Endothelial cell of umbilical vein (primary cell): ENCODE measurements at regions not wholly inside any gene's neighbourhood (a gene's known extent, or its start where the extent isn't known, plus 50 kb on each side); places are given as distances from the start of the nearest gene placed in this dataset.

Experiments used
- BruUV-seq: library from RNA; stranded (reverse); fragments of 400-500 nt; replicated peaks from 2 replicates; lab custom pipeline; 2021; lab: Mats Ljungman, UMichigan
- CTCF ChIA-PET: fragments of 300-600, 350-600 bp; sonication (Branson Sonifier 250); formaldehyde crosslinking; loops from one replicate; lab custom pipeline; 2021; ENCODE audit warnings: antibody characterized with exemption, inconsistent platforms; lab: Charles Lee
- POLR2A ChIA-PET: fragments of 300-600, 350-600 bp; sonication (Branson Sonifier 250); formaldehyde crosslinking; loops from one replicate; lab custom pipeline; 2021; ENCODE audit warnings: antibody characterized with exemption, inconsistent platforms; lab: Charles Lee
- DNase-seq: peaks from one replicate; pipeline ENCODE4 v3.0.0-alpha.2; 2011; ENCODE audit warnings: low read depth, low spot score
- FAIRE-seq: peaks from 2 replicates; lab custom pipeline; 2011; peaks lifted over from hg19 to GRCh38; lab: Jason Lieb, UNC
- H2AFZ ChIP-seq: 2 replicates; pipeline ENCODE4 v1.6.0; 2012; ENCODE audit warnings: low read depth, low read length, control low read depth, inconsistent platforms
- H3K27ac ChIP-seq: 2 replicates; pipeline ENCODE4 v1.5.1; 2011; ENCODE audit warnings: low read depth, mild to moderate bottlenecking, control low read depth, low read length, moderate library complexity; ENCODE audit not compliant: insufficient read depth
- H3K27me3 ChIP-seq, 2 experiments: 2 replicates each; pipeline versions ENCODE4 v1.6.0 to v1.6.1; 2011; ENCODE audit warnings: low read length in 2 of 2, mixed read lengths in 1 of 2; ENCODE audit not compliant: control insufficient read depth in 2 of 2, insufficient read depth in 2 of 2
- H3K36me3 ChIP-seq, 2 experiments: 2 replicates in 1 of 2; 3 replicates in 1 of 2; pipeline ENCODE4 v1.5.1; 2011; ENCODE audit warnings: low read length in 2 of 2, mild to moderate bottlenecking in 1 of 2, moderate library complexity in 1 of 2; ENCODE audit not compliant: control insufficient read depth in 2 of 2, insufficient read depth in 2 of 2; ENCODE audit errors: extremely low read depth in 1 of 2
- H3K4me1 ChIP-seq: 3 replicates; pipeline ENCODE4 v1.5.1; 2011; ENCODE audit warnings: mild to moderate bottlenecking, low read length; ENCODE audit not compliant: control insufficient read depth, insufficient read depth; ENCODE audit errors: extremely low read depth
- H3K4me2 ChIP-seq: 2 replicates; pipeline ENCODE4 v1.6.1; 2011; ENCODE audit warnings: low read length, control low read depth, mixed read lengths; ENCODE audit not compliant: insufficient read depth
- H3K4me3 ChIP-seq, 3 experiments: fragments of 200-600 bp in 1 of 3; sonication (generic), shearing (Covaris generic) in 1 of 3; replicated peaks in 1 of 3; 2 replicates each; pipeline ENCODE4 v1.5.1; 2011 to 2016; ENCODE audit warnings: control low read depth in 3 of 3, low read length in 3 of 3, mild to moderate bottlenecking in 2 of 3, inconsistent platforms in 1 of 3, low read depth in 1 of 3, moderate library complexity in 1 of 3; ENCODE audit not compliant: insufficient read depth in 1 of 3
- H3K79me2 ChIP-seq: 2 replicates; pipeline ENCODE4 v1.6.0; 2012; ENCODE audit warnings: low read length, inconsistent platforms; ENCODE audit not compliant: control insufficient read depth, insufficient read depth
- H3K9ac ChIP-seq: replicated peaks from 2 replicates; pipeline ENCODE3; 2011; ENCODE audit warnings: low read length, control low read depth; ENCODE audit not compliant: insufficient read depth; ENCODE audit errors: extremely low read depth
- H3K9me1 ChIP-seq: replicated peaks from 3 replicates; pipeline ENCODE4 v1.6.0; 2011; ENCODE audit warnings: mild to moderate bottlenecking, low read length; ENCODE audit not compliant: control insufficient read depth, insufficient read depth; ENCODE audit errors: extremely low read depth
- H3K9me3 ChIP-seq: replicated peaks from 2 replicates; pipeline ENCODE4 v1.5.1; 2012; ENCODE audit warnings: low read length, inconsistent platforms; ENCODE audit not compliant: control insufficient read depth, insufficient read depth
- H4K20me1 ChIP-seq: replicated peaks from 2 replicates; pipeline ENCODE3; 2011; ENCODE audit warnings: mild to moderate bottlenecking, low read length; ENCODE audit not compliant: control insufficient read depth, insufficient read depth; ENCODE audit errors: extremely low read depth
- EZH2 ChIP-seq: IDR thresholded peaks from 2 replicates; pipeline ENCODE4 v1.6.1; 2012; ENCODE audit warnings: borderline replicate concordance, low read depth, mild to moderate bottlenecking, moderate library complexity, low read length, inconsistent platforms; ENCODE audit not compliant: severe bottlenecking
- FOS ChIP-seq: IDR thresholded peaks from 2 replicates; pipeline ENCODE4 v1.6.1; 2011; ENCODE audit warnings: mild to moderate bottlenecking, low read length, moderate library complexity, borderline replicate concordance; ENCODE audit not compliant: insufficient read depth
- GATA2 ChIP-seq: IDR thresholded peaks from 2 replicates; pipeline ENCODE4 v1.7.0; 2011; ENCODE audit warnings: low read depth, mild to moderate bottlenecking, moderate library complexity, mixed read lengths, low read length; ENCODE audit not compliant: insufficient read length, insufficient read depth
- JUN ChIP-seq: IDR thresholded peaks from 2 replicates; pipeline ENCODE4 v1.6.1; 2011; ENCODE audit warnings: borderline replicate concordance, low read depth; ENCODE audit not compliant: insufficient read length, insufficient read depth
- MYC ChIP-seq: IDR thresholded peaks from one replicate; pipeline ENCODE4 v1.6.1; 2011; ENCODE audit warnings: mild to moderate bottlenecking, low read depth, low read length
- POLR2A ChIP-seq: IDR thresholded peaks from 2 replicates; pipeline ENCODE4 v1.6.1; 2012; ENCODE audit warnings: low read depth, mild to moderate bottlenecking, control low read depth, low read length
- POLR2AphosphoS5 ChIP-seq: IDR thresholded peaks from 2 replicates; pipeline ENCODE4 v1.6.1; 2012; ENCODE audit warnings: low read depth, mild to moderate bottlenecking, control low read depth, low read length, moderate library complexity; ENCODE audit not compliant: insufficient read depth
- dilution Hi-C: fragments of 300-500 bp; cut with MboI; formaldehyde crosslinking; loops from one replicate; pipeline ENCODE4 v1.15.0; 2019; ENCODE audit warnings: low sequenced_read_pairs; ENCODE audit not compliant: extremely low pct_ligation_motif_present
- intact Hi-C: fragments of 100-400 bp; cut with micrococcal nuclease; formaldehyde crosslinking; loops from one replicate; pipeline ENCODE4 v1.10.0; 2022
- TF ChIP-seq, protein P1 (sequence below), 2 donors: IDR thresholded peaks; 1 replicate in 1 of 2; 2 replicates in 1 of 2; pipeline ENCODE4 v1.5.1; 2011; ENCODE audit warnings: low read length in 2 of 2, mild to moderate bottlenecking in 2 of 2, moderate library complexity in 2 of 2, control low read depth in 1 of 2, inconsistent platforms in 1 of 2, low read depth in 1 of 2; ENCODE audit not compliant: insufficient read depth in 1 of 2; ENCODE audit errors: extremely low read depth in 1 of 2
- TF ChIP-seq, protein P2 (sequence below): IDR thresholded peaks from 2 replicates; pipeline ENCODE4 v1.6.1; 2011; ENCODE audit not compliant: insufficient read depth, insufficient read length

DNA sequence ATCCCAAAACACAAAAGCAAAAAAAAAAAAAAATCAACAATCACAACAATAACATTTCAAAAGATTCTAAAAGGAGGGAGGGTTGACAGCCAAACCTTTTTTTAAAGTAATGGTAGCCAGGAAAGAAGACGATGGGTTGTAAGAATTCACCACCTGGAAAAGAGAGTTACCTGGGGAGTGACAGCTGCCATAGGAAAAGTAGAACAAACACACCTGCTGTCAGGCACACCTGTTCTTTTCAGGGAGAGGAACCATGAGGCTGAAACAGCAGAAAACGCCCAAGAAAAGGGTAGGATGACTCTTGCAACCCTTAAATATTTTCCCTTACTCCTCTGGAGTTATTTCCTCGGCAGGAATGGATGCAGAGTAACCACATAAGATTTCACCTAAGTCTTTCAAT, 388.4 kb upstream of the TEX13C start:
- Histone ChIP-seq H3K4me1 (no peaks in the 10 kb centered on the region), H3K27ac (no peak overlapping the region), H3K36me3 (no peaks in the 10 kb centered on the region), H2AFZ (no peak overlapping the region), H3K27me3 (no peaks in the 10 kb centered on the region), H3K4me2 (no peak overlapping the region), H3K9me3 (no peaks in the 10 kb centered on the region), H3K9ac (no peak overlapping the region), H3K9me1 (no peaks in the 10 kb centered on the region), H3K79me2 (no peaks in the 10 kb centered on the region), H3K4me3 (no peak overlapping the region), H4K20me1 (no peaks in the 10 kb centered on the region)
- DNase-seq (no peak), FAIRE-seq (no peak)
- dilution Hi-C loops = no loop called here
- ChIA-PET POLR2A (no interaction called here), CTCF (no interaction called here)
- intact Hi-C loops = no loop called here
- BruUV-seq = no TSS peak
- no peak for TF ChIP-seq FOS
- TF ChIP-seq, protein P1, sequence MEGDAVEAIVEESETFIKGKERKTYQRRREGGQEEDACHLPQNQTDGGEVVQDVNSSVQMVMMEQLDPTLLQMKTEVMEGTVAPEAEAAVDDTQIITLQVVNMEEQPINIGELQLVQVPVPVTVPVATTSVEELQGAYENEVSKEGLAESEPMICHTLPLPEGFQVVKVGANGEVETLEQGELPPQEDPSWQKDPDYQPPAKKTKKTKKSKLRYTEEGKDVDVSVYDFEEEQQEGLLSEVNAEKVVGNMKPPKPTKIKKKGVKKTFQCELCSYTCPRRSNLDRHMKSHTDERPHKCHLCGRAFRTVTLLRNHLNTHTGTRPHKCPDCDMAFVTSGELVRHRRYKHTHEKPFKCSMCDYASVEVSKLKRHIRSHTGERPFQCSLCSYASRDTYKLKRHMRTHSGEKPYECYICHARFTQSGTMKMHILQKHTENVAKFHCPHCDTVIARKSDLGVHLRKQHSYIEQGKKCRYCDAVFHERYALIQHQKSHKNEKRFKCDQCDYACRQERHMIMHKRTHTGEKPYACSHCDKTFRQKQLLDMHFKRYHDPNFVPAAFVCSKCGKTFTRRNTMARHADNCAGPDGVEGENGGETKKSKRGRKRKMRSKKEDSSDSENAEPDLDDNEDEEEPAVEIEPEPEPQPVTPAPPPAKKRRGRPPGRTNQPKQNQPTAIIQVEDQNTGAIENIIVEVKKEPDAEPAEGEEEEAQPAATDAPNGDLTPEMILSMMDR (IDR thresholded peaks at IDR 0.05; ENCODE audit: extremely low read depth in 1 of 2, insufficient read depth in 1 of 2, low read depth in 1 of 2, low read length in 2 of 2) = no peak
- TF ChIP-seq MYC = no peak
- TF ChIP-seq GATA2 = no peak
- no peak for TF ChIP-seq POLR2AphosphoS5
- TF ChIP-seq, protein P2, sequence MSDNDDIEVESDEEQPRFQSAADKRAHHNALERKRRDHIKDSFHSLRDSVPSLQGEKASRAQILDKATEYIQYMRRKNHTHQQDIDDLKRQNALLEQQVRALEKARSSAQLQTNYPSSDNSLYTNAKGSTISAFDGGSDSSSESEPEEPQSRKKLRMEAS = no peak
- no peak for TF ChIP-seq EZH2
- TF ChIP-seq POLR2A = no peak
- TF ChIP-seq JUN = no peak
